GM23338 (cell line): ENCODE measurements at regions not wholly inside any gene's neighbourhood (a gene's known extent, or its start where the extent isn't known, plus 50 kb on each side); places are given as distances from the start of the nearest gene placed in this dataset.

Experiments used
- ATAC-seq: fragments of 200-7000 bp; cut with Tn5 transposase; 3 replicates; pipeline ENCODE4 v1.9.1; 2020
- DNase-seq: peaks from one replicate; pipeline ENCODE4 v3.0.0-alpha.2; 2015; ENCODE audit warnings: low spot score
- H2AFZ ChIP-seq: fragments of 200-600 bp; sonication (generic); 2 replicates; pipeline ENCODE4 v1.8.0; 2016; ENCODE audit warnings: antibody characterized with exemption, mild to moderate bottlenecking, moderate library complexity
- H3F3A ChIP-seq: fragments of 200-600 bp; sonication (generic); replicated peaks from 2 replicates; pipeline ENCODE4 v1.8.0; 2017; ENCODE audit warnings: antibody characterized with exemption, mixed run types, low read depth
- H3K27ac ChIP-seq: fragments of 200-600 bp; sonication (generic); 2 replicates; pipeline ENCODE4 v1.6.1; 2016; ENCODE audit warnings: low read depth
- H3K27me3 ChIP-seq: fragments of 200-600 bp; sonication (generic); 2 replicates; pipeline ENCODE4 v1.8.0; 2016; ENCODE audit warnings: mild to moderate bottlenecking, mixed run types, moderate library complexity; ENCODE audit not compliant: insufficient read depth
- H3K36me3 ChIP-seq: fragments of 200-600 bp; sonication (generic); 2 replicates; pipeline ENCODE4 v1.8.0; 2016; ENCODE audit warnings: mild to moderate bottlenecking; ENCODE audit not compliant: insufficient read depth
- H3K4me1 ChIP-seq: fragments of 200-600 bp; sonication (generic); 2 replicates; pipeline ENCODE4 v1.8.0; 2016; ENCODE audit warnings: mild to moderate bottlenecking, moderate library complexity; ENCODE audit not compliant: insufficient read depth
- H3K4me2 ChIP-seq: fragments of 200-600 bp; sonication (generic); 2 replicates; pipeline ENCODE4 v1.7.1; 2017; ENCODE audit warnings: mixed run types
- H3K4me3 ChIP-seq: fragments of 200-600 bp; sonication (generic); 2 replicates; pipeline ENCODE4 v1.6.1; 2016; ENCODE audit warnings: mixed run types
- H3K79me2 ChIP-seq: fragments of 200-600 bp; sonication (generic); replicated peaks from 2 replicates; pipeline ENCODE4 v1.8.0; 2017; ENCODE audit warnings: mild to moderate bottlenecking; ENCODE audit not compliant: insufficient read depth
- H3K9me2 ChIP-seq: fragments of 200-600 bp; sonication (generic); 2 replicates; pipeline ENCODE4 v1.8.0; 2017; ENCODE audit not compliant: insufficient read depth
- H4K20me1 ChIP-seq: fragments of 200-600 bp; sonication (generic); replicated peaks from 2 replicates; pipeline ENCODE4 v1.8.0; 2017; ENCODE audit warnings: mild to moderate bottlenecking; ENCODE audit not compliant: insufficient read depth
- H3K27ac Mint-ChIP-seq: 2 replicates; pipeline ENCODE4 v1.8.0; 2020; ENCODE audit warnings: inconsistent platforms, mild to moderate bottlenecking, moderate library complexity, mixed read lengths
- H3K27me3 Mint-ChIP-seq: 3 replicates; pipeline ENCODE4 v1.8.0; 2022; ENCODE audit warnings: low read depth, mild to moderate bottlenecking, moderate library complexity, mixed read lengths, inconsistent platforms; ENCODE audit not compliant: insufficient read depth, poor library complexity
- H3K36me3 Mint-ChIP-seq: 3 replicates; pipeline ENCODE4 v1.8.0; 2021; ENCODE audit warnings: low read depth, mild to moderate bottlenecking, inconsistent platforms, moderate library complexity, mixed read lengths
- H3K4me1 Mint-ChIP-seq: 3 replicates; pipeline ENCODE4 v1.8.0; 2020; ENCODE audit warnings: mild to moderate bottlenecking, inconsistent platforms, mixed read lengths
- H3K4me3 Mint-ChIP-seq: 3 replicates; pipeline ENCODE4 v1.8.0; 2021; ENCODE audit warnings: moderate library complexity, mild to moderate bottlenecking, inconsistent platforms, mixed read lengths
- H3K9me3 Mint-ChIP-seq: 3 replicates; pipeline ENCODE4 v1.8.0; 2020; ENCODE audit warnings: moderate library complexity, mild to moderate bottlenecking, inconsistent platforms, mixed read lengths
- CTCF ChIP-seq, 2 experiments: fragments of 200-600 bp in 1 of 2; sonication (generic) in 1 of 2; conservative IDR thresholded peaks; 2 replicates each; pipeline versions ENCODE4 v1.5.1 to v1.6.1; 2016 to 2017; ENCODE audit warnings: antibody characterized with exemption in 2 of 2, low read depth in 2 of 2, mild to moderate bottlenecking in 2 of 2, moderate library complexity in 1 of 2
- ETS1 ChIP-seq: IDR thresholded peaks from 2 replicates; pipeline ENCODE4 v1.6.1; 2016; ENCODE audit warnings: antibody characterized with exemption
- EZH2 ChIP-seq: fragments of 200-600 bp; sonication (generic); IDR thresholded peaks from one replicate; pipeline ENCODE4 v1.8.0; 2017; ENCODE audit warnings: antibody characterized with exemption, mild to moderate bottlenecking, low read depth; ENCODE audit not compliant: unreplicated experiment
- NANOG ChIP-seq: IDR thresholded peaks from 2 replicates; pipeline ENCODE4 v1.6.1; 2016; ENCODE audit warnings: antibody characterized with exemption, borderline replicate concordance
- POLR2AphosphoS5 ChIP-seq: IDR thresholded peaks from 2 replicates; pipeline ENCODE4 v1.6.1; 2016; ENCODE audit warnings: antibody characterized with exemption, low read depth
- ZNF331 ChIP-seq: fragments of 250-450 bp; sonication (Bioruptor Pico); IDR thresholded peaks from 2 replicates; pipeline ENCODE4 v1.5.0; 2020; ENCODE audit warnings: low read depth, mild to moderate bottlenecking, moderate library complexity
- ZNF462 ChIP-seq: fragments of 250-450 bp; sonication (Bioruptor Pico); IDR thresholded peaks from 2 replicates; pipeline ENCODE4 v1.5.0; 2020; ENCODE audit warnings: mild to moderate bottlenecking, moderate library complexity

GRCh38 chr17:53934931-53935330 is 112.2 kb downstream of the KIF2B start (continued):
- TF ChIP-seq ZNF462 (CRISPR knock-in tag): no peak

GRCh38 chr17:53941231-53941630 is 118.5 kb downstream of the KIF2B start:
- Mint-ChIP-seq H3K4me1 (no peaks in the 10 kb centered on the region), H3K4me3 (no peak overlapping the region), H3K27ac (no peak overlapping the region), H3K9me3 (no peaks in the 10 kb centered on the region), H3K36me3 (no peaks in the 10 kb centered on the region), H3K27me3 (no peaks in the 10 kb centered on the region)
- Histone ChIP-seq H3K79me2 (no peaks in the 10 kb centered on the region), H3K27ac (no peak overlapping the region), H3K9me2 (no peaks in the 10 kb centered on the region), H3K27me3 (no peaks in the 10 kb centered on the region), H3K4me3 (no peak overlapping the region), H4K20me1 (no peaks in the 10 kb centered on the region), H3K36me3 (no peaks in the 10 kb centered on the region), H3F3A (no peaks in the 10 kb centered on the region), H3K4me1 (no peaks in the 10 kb centered on the region), H2AFZ (no peak overlapping the region), H3K4me2 (no peak overlapping the region)
- DNase-seq (no peak), ATAC-seq (no peak)
- TF ChIP-seq ETS1 (no peak), ZNF331 (CRISPR knock-in tag) (no peak), ZNF462 (CRISPR knock-in tag) (no peak), EZH2 (no peak), NANOG (no peak), POLR2AphosphoS5 (no peak), CTCF (conservative IDR thresholded peaks at IDR 0.05; ENCODE audit: low read depth in 2 of 2) (no peak)
